ENCODE measurements at regions not wholly inside any gene's neighbourhood (a gene's known extent, or its start where the extent isn't known, plus 50 kb on each side); places are given as distances from the start of the nearest gene placed in this dataset.

- TF ChIP-seq CTCF (IDR thresholded peaks at IDR 0.05) (no peak), ZNF423 (CRISPR knock-in tag; IDR thresholded peaks at IDR 0.05) (no peak), AFF4 (CRISPR knock-in tag; IDR thresholded peaks at IDR 0.05; ENCODE audit: borderline replicate concordance) (no peak), FOXP1 (CRISPR knock-in tag; IDR thresholded peaks at IDR 0.05; ENCODE audit: borderline replicate concordance) (no peak), CDX4 (CRISPR knock-in tag; IDR thresholded peaks at IDR 0.05; ENCODE audit: borderline replicate concordance) (no peak), TEAD4 (CRISPR knock-in tag; IDR thresholded peaks at IDR 0.05) (no peak), ETV6 (CRISPR knock-in tag; IDR thresholded peaks at IDR 0.05) (no peak), GTF2I (CRISPR knock-in tag; conservative IDR thresholded peaks at IDR 0.05) (no peak), MYBL2 (CRISPR knock-in tag; IDR thresholded peaks at IDR 0.05) (no peak), GRHL2 (CRISPR knock-in tag; IDR thresholded peaks at IDR 0.05; ENCODE audit: insufficient replicate concordance, severe bottlenecking) (no peak), ZNF317 (CRISPR knock-in tag; IDR thresholded peaks at IDR 0.05; ENCODE audit: borderline replicate concordance, low read depth) (no peak)
These were observed 277.9 kb upstream of the THBS1 start (continued) for GRCh38 chr15:39302936-39303335.

- H3K27ac Mint-ChIP-seq = no peak overlapping the region
- peaks cover 2% of the 10 kb centered on the region; the same call in 1 of the 2 replicates for H3K4me1 Mint-ChIP-seq
- H3K9me3 Mint-ChIP-seq = peaks cover 11% of the 10 kb centered on the region
- CTCF ChIA-PET = no interaction called here
- H3K4me3 Mint-ChIP-seq = no peak overlapping the region
- H3K27me3 Mint-ChIP-seq (ENCODE audit: low read depth) = no peaks in the 10 kb centered on the region
- DNase-seq (ENCODE audit: low spot score) = no peak
- no peak for TF ChIP-seq CTCF (IDR thresholded peaks at IDR 0.05)
- no peak for TF ChIP-seq IRF1 (CRISPR knock-in tag; IDR thresholded peaks at IDR 0.05)
- no peak for TF ChIP-seq FOXP4 (CRISPR knock-in tag; IDR thresholded peaks at IDR 0.05)
- TF ChIP-seq SMAD3 (CRISPR knock-in tag; IDR thresholded peaks at IDR 0.05; ENCODE audit: borderline replicate concordance) = no peak
- no peak for TF ChIP-seq JUN (CRISPR knock-in tag; IDR thresholded peaks at IDR 0.05)
- TF ChIP-seq NR3C1 (CRISPR knock-in tag; conservative IDR thresholded peaks at IDR 0.05; ENCODE audit: low read depth) = no peak
- no peak for TF ChIP-seq CDX4 (CRISPR knock-in tag; IDR thresholded peaks at IDR 0.05; ENCODE audit: borderline replicate concordance)
- no peak for TF ChIP-seq ATF2 (CRISPR knock-in tag; IDR thresholded peaks at IDR 0.05; ENCODE audit: borderline replicate concordance, low read depth)
- no peak for ATAC-seq
- POLR2A ChIA-PET = no interaction called here
- H3K36me3 Mint-ChIP-seq = no peaks in the 10 kb centered on the region
These were observed 276.6 kb upstream of the THBS1 start for GRCh38 chr15:39304201-39304841.
